Lower leg skin (tissue), 3 donors: ENCODE measurements at regions not wholly inside any gene's neighbourhood (a gene's known extent, or its start where the extent isn't known, plus 50 kb on each side); places are given as distances from the start of the nearest gene placed in this dataset.

Experiments used
- POLR2A ChIP-seq, 2 donors: fragments of 450-650 bp; IDR thresholded peaks; one replicate each; pipeline ENCODE4 v1.6.1; 2016 to 2017; ENCODE audit warnings: antibody characterized with exemption in 2 of 2, mild to moderate bottlenecking in 1 of 2, moderate library complexity in 1 of 2
- TF ChIP-seq, protein P1 (sequence below), 3 donors: fragments of 450-650 bp; IDR thresholded peaks; one replicate each; pipeline ENCODE4 v1.5.1; 2016; ENCODE audit warnings: antibody characterized with exemption in 3 of 3, mild to moderate bottlenecking in 3 of 3, moderate library complexity in 2 of 3

DNA sequence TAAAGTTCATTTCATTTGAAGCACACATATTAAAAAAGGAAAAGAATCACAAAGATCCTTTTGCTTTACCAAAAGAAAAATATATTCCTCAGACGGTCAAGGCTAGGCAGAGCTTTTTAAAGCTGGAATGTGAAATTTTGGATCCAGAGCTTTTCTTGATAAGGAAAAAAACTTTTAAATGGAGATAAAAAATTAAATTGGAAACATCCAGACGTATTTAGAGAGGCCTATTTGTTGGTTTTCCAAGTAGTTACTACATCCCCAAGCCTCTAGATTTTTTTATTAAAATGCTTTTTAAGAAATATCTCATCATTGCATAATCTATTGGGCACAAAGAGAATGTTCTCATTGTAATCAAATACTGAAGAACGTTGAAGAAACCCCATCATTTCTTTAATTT lies 385.7 kb upstream of the CITED2 start:
- TF ChIP-seq, protein P1, sequence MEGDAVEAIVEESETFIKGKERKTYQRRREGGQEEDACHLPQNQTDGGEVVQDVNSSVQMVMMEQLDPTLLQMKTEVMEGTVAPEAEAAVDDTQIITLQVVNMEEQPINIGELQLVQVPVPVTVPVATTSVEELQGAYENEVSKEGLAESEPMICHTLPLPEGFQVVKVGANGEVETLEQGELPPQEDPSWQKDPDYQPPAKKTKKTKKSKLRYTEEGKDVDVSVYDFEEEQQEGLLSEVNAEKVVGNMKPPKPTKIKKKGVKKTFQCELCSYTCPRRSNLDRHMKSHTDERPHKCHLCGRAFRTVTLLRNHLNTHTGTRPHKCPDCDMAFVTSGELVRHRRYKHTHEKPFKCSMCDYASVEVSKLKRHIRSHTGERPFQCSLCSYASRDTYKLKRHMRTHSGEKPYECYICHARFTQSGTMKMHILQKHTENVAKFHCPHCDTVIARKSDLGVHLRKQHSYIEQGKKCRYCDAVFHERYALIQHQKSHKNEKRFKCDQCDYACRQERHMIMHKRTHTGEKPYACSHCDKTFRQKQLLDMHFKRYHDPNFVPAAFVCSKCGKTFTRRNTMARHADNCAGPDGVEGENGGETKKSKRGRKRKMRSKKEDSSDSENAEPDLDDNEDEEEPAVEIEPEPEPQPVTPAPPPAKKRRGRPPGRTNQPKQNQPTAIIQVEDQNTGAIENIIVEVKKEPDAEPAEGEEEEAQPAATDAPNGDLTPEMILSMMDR (IDR thresholded peaks at IDR 0.05) = no peak
- no peak for TF ChIP-seq POLR2A (IDR thresholded peaks at IDR 0.05)
